Kidney (tissue), 13 donors: ENCODE measurements at regions not wholly inside any gene's neighbourhood (a gene's known extent, or its start where the extent isn't known, plus 50 kb on each side); places are given as distances from the start of the nearest gene placed in this dataset.

Experiments used
- DNase-seq, 5 donors: peaks; one replicate each; pipeline ENCODE4 v3.0.0-alpha.2; 2013 to 2020
- FAIRE-seq: peaks from 2 replicates; lab custom pipeline; 2012; peaks lifted over from hg19 to GRCh38; lab: Jason Lieb, UNC
- H3K27ac ChIP-seq, 2 donors: one replicate each; pipeline ENCODE4 v1.7.0; 2013; ENCODE audit warnings: low read depth in 2 of 2, low read length in 2 of 2, inconsistent platforms in 1 of 2
- H3K27me3 ChIP-seq: one replicate; pipeline ENCODE4 v1.7.1; 2013; ENCODE audit warnings: low read length, inconsistent platforms; ENCODE audit not compliant: control insufficient read depth, insufficient read depth
- H3K36me3 ChIP-seq, 3 donors: one replicate each; pipeline versions ENCODE4 v1.7.0 to v1.7.1; 2013; ENCODE audit warnings: low read length in 3 of 3, control low read depth in 1 of 3, inconsistent platforms in 1 of 3; ENCODE audit not compliant: insufficient read depth in 3 of 3, control insufficient read depth in 2 of 3
- H3K4me1 ChIP-seq, 3 donors: one replicate each; pipeline versions ENCODE4 v1.7.0 to v1.7.1; 2013; ENCODE audit warnings: low read length in 3 of 3, inconsistent platforms in 1 of 3, low read depth in 1 of 3; ENCODE audit not compliant: control insufficient read depth in 2 of 3, insufficient read depth in 2 of 3
- H3K4me3 ChIP-seq, 3 donors: one replicate each; pipeline versions ENCODE4 v1.7.0 to v1.8.1; 2013; ENCODE audit warnings: low read length in 3 of 3, control low read depth in 1 of 3, inconsistent platforms in 1 of 3
- H3K9ac ChIP-seq, 3 donors: one replicate each; pipeline versions ENCODE4 v1.7.0 to v1.7.1; 2013; ENCODE audit warnings: low read length in 3 of 3, control low read depth in 1 of 3, inconsistent platforms in 1 of 3
- H3K9me3 ChIP-seq, 3 donors: one replicate each; pipeline versions ENCODE4 v1.7.0 to v1.7.1; 2013; ENCODE audit warnings: low read length in 3 of 3, control low read depth in 1 of 3, inconsistent platforms in 1 of 3; ENCODE audit not compliant: control insufficient read depth in 2 of 3, insufficient read depth in 1 of 3
- intact Hi-C: fragments of 100-400 bp; cut with DNase I; formaldehyde crosslinking; loops from one replicate; pipeline ENCODE4 v1.11.1; 2022
- TF ChIP-seq, protein P1 (sequence below): IDR thresholded peaks from 3 replicates; pipeline ENCODE4 v1.5.1; 2012; ENCODE audit warnings: mild to moderate bottlenecking, moderate library complexity, borderline replicate concordance; ENCODE audit not compliant: insufficient read depth; ENCODE audit errors: extremely low read depth
- donor health status: control.
- donor health status: control.
- donor health status: control.
- donor health status: control.
- donor health status: control.
- donor health status: DM: yes; HTN: yes; CAD: no.
- donor health status: Normal renal cell carcinoma (clear cell type).

DNA sequence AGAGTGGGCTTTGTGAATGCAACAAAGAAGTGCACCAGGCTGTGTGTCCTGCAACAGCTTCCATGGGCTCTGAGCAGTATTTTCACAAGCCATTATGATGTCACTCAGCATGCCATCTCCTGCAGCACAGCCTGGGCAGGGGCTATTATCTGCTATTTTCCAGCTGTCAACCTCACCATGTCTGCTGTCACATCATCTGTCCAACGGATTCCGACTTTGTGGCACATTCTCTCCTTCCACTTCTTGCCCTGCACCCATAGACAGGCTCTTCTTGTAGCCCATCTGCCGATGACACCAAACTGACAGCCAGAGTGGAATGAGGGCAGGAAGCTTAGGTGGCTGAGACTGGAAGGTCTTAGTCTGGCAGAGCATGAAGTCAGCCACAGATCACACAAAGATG, 691.9 kb downstream of the NTRK3 start:
- H3K36me3 ChIP-seq = no peaks in the 10 kb centered on the region
- DNase-seq (no peak), FAIRE-seq (no peak)
- no peaks in the 10 kb centered on the region for H3K27me3 ChIP-seq
- TF ChIP-seq, protein P1, sequence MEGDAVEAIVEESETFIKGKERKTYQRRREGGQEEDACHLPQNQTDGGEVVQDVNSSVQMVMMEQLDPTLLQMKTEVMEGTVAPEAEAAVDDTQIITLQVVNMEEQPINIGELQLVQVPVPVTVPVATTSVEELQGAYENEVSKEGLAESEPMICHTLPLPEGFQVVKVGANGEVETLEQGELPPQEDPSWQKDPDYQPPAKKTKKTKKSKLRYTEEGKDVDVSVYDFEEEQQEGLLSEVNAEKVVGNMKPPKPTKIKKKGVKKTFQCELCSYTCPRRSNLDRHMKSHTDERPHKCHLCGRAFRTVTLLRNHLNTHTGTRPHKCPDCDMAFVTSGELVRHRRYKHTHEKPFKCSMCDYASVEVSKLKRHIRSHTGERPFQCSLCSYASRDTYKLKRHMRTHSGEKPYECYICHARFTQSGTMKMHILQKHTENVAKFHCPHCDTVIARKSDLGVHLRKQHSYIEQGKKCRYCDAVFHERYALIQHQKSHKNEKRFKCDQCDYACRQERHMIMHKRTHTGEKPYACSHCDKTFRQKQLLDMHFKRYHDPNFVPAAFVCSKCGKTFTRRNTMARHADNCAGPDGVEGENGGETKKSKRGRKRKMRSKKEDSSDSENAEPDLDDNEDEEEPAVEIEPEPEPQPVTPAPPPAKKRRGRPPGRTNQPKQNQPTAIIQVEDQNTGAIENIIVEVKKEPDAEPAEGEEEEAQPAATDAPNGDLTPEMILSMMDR = no peak
- H3K27ac ChIP-seq = no peak overlapping the region
- H3K9ac ChIP-seq = no peak overlapping the region
- H3K4me3 ChIP-seq = no peak overlapping the region
- H3K4me1 ChIP-seq = no peaks in the 10 kb centered on the region
- intact Hi-C loops = no loop called here
- no peaks in the 10 kb centered on the region for H3K9me3 ChIP-seq

DNA sequence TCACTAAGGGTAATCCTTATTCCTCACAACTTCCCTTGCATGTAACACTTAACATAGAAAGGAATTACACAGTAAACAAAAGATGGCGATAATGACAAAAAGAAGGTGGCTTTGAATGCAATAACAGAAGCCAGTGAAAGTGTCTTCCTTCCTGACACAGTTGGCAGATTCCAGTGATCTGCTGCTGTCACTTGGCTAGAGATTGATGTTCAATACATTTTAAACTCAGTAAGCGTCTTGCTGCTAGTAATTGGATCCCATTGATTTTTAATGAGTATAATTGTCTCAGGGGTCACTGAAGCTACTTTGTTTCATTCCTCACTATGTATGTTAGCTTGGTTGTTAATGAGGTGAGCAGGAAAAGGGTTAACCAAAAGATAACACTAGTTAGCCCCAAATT, 692.7 kb downstream of the NTRK3 start:
- no peaks in the 10 kb centered on the region for H3K36me3 ChIP-seq
- no peaks in the 10 kb centered on the region for H3K27me3 ChIP-seq
- H3K27ac ChIP-seq = no peak overlapping the region
- H3K9me3 ChIP-seq = no peaks in the 10 kb centered on the region
- TF ChIP-seq, protein P1 = no peak
- FAIRE-seq (no peak), DNase-seq (peak in 1 of 5 donors; percentile 2)
- intact Hi-C loops = no loop called here
- H3K4me1 ChIP-seq = no peaks in the 10 kb centered on the region
- H3K4me3 ChIP-seq = no peak overlapping the region
- H3K9ac ChIP-seq = no peak overlapping the region

DNA sequence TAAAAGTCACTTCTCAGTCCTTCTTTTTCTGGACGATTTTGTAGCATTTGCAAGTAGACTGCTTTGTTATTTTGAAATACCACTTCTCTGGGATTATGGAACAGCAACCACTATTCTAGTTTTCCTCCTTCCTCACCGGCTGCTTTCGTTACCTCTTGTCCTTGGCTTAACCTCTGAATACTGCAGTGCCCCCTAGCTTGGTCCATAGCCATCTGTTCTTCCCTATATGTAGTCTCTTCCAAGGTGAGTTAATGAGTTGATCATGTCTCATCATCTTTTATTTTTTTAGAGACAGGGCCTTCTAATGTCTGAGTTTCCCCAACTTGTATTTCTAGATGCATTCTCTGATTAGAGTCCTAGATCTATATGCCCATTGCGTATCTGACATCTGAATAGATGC, 694.3 kb downstream of the NTRK3 start:
- DNase-seq (no peak), FAIRE-seq (no peak)
- Histone ChIP-seq H3K4me1 (no peaks in the 10 kb centered on the region), H3K27ac (no peak overlapping the region), H3K36me3 (no peaks in the 10 kb centered on the region), H3K4me3 (no peak overlapping the region), H3K9me3 (no peaks in the 10 kb centered on the region), H3K27me3 (no peaks in the 10 kb centered on the region), H3K9ac (no peak overlapping the region)
- intact Hi-C loops = no loop called here
- TF ChIP-seq, protein P1 = no peak

DNA sequence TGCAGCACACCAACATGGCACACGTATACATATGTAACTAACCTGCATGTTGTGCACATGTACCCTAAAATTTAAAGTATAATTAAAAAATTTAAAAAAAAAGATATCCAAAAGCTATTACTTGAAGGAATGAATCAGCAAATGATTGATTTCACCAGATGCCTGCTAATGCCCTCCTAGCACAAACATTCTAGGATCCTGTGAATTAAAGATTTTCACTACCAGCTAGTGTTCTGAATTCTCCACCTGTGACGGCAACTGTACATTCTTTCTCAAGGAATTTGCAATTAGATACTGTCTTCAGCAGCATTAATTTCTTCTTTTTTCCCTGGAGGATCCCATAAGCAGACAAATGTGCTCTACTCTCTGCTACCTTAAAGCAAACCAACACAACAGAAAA, 694.9 kb downstream of the NTRK3 start:
- intact Hi-C loops = no loop called here
- H3K9me3 ChIP-seq = no peaks in the 10 kb centered on the region
- H3K36me3 ChIP-seq = no peaks in the 10 kb centered on the region
- H3K4me1 ChIP-seq = no peaks in the 10 kb centered on the region
- DNase-seq (no peak), FAIRE-seq (no peak)
- H3K9ac ChIP-seq = no peak overlapping the region
- no peak overlapping the region for H3K27ac ChIP-seq
- TF ChIP-seq, protein P1 = no peak
- H3K27me3 ChIP-seq = no peaks in the 10 kb centered on the region
- no peak overlapping the region for H3K4me3 ChIP-seq
